K562 (cell line): ENCODE measurements at regions not wholly inside any gene's neighbourhood (a gene's known extent, or its start where the extent isn't known, plus 50 kb on each side); places are given as distances from the start of the nearest gene placed in this dataset.

Experiments used
- BMI1 ChIP-seq: fragments of 150-350 bp; IDR thresholded peaks from 2 replicates; pipeline ENCODE4 v1.6.1; 2014; ENCODE audit warnings: low read length
- CTCF ChIP-seq, 3 experiments: IDR thresholded peaks in 2 of 3; conservative IDR thresholded peaks in 1 of 3; 2 replicates each; pipeline ENCODE4 v1.5.1; 2011 to 2012; ENCODE audit warnings: low read length in 3 of 3, mild to moderate bottlenecking in 3 of 3, control low read depth in 2 of 3, improper control_type of control experiment in 1 of 3, inconsistent platforms in 1 of 3, low read depth in 1 of 3, mixed read lengths in 1 of 3, moderate library complexity in 1 of 3; ENCODE audit not compliant: insufficient read depth in 2 of 3
- TCF7L2 ChIP-seq: fragments of 150-350 bp; IDR thresholded peaks from 2 replicates; pipeline ENCODE4 v1.6.1; 2016; ENCODE audit warnings: low read depth, mild to moderate bottlenecking, low read length, moderate library complexity
- ZNF699 ChIP-seq: fragments of 250-450 bp; sonication (Bioruptor Pico); IDR thresholded peaks from 2 replicates; pipeline ENCODE4 v1.8.0; 2021; ENCODE audit warnings: mild to moderate bottlenecking, moderate library complexity; ENCODE audit not compliant: insufficient replicate concordance
- ZSCAN29 ChIP-seq: fragments of 450-650 bp; IDR thresholded peaks from 2 replicates; pipeline ENCODE4 v1.6.1; 2017

GRCh38 chr9:88738709-88739108, 203.7 kb downstream of the NXNL2 start:
- TF ChIP-seq ZSCAN29 = no peak
- TF ChIP-seq BMI1 = no peak
- TF ChIP-seq ZNF699 (CRISPR knock-in tag) = no peak
- no peak for TF ChIP-seq CTCF (IDR thresholded peaks at IDR 0.05 in 2 of 3, conservative IDR thresholded peaks at IDR 0.05 in 1 of 3; ENCODE audit: insufficient read depth in 2 of 3, low read depth in 1 of 3, low read length in 3 of 3)
- TF ChIP-seq TCF7L2 = no peak
